ENCODE measurements at regions not wholly inside any gene's neighbourhood (a gene's known extent, or its start where the extent isn't known, plus 50 kb on each side); places are given as distances from the start of the nearest gene placed in this dataset.
A peak's percentile ranks its signal among the peaks of the same experiment; 100 is the strongest.

DNA sequence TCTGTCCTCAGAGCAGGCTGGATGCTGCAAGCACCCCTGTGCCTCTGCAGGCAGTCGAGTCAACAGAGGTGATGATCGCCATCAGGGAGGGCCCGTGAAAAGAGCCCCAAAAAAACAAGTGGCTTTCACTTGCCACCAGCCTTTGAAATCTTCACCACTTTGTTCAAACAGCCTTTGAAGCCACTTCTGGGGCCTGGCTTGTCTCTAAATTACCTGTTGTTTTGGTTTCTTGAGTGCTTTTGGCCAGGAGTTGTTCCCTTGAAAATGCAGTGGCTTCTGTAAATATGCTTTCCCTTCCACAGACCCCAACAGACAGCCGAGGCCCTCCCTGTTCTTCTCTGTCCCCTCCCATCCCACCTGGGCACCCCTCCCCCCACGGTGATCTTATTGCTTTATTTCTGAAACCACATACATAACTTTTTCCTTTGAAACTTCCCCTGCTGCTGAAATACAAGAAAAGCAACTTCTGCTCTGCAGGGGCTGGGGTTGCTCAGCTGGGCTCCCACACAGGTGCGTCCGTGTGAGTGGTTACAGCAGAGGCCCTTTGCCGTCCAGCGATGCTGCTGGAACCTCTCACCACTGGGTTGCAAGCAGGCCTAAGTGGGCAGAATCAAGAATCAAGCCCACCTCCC lies 283.8 kb upstream of the SHH start:
- DNase-seq (no peak), ATAC-seq (ENCODE audit: low read depth) (no peak)
- no peak overlapping the region for H2BK5ac ChIP-seq (ENCODE audit: low read depth, low read length, poor library complexity, severe bottlenecking)
- H3K36me3 ChIP-seq (ENCODE audit: control insufficient read depth, insufficient read depth, low read length) = no peaks in the 10 kb centered on the region
- dilution Hi-C loops (cut with HindIII; ENCODE audit: low sequenced_read_pairs, unreplicated experiment) (no loop called here), in situ Hi-C loops (cut with MboI; ENCODE audit: low sequenced_read_pairs) (no loop called here), intact Hi-C loops (cut with micrococcal nuclease) (no loop called here)
- H3K23ac ChIP-seq (ENCODE audit: low read depth, low read length) = no peak overlapping the region
- no TSS peak for BruUV-seq (replicated peaks)
- H3K4me3 ChIP-seq (ENCODE audit: insufficient read depth, low read depth, low read length) = no peak overlapping the region
- no peak overlapping the region for H2AK5ac ChIP-seq (ENCODE audit: low read depth, low read length)
- no peaks in the 10 kb centered on the region for H3K27me3 ChIP-seq (ENCODE audit: control insufficient read depth, insufficient read depth, low read length)
- H4K91ac ChIP-seq (ENCODE audit: insufficient read depth, low read depth, low read length) = no peak overlapping the region
- H3K4me1 ChIP-seq (ENCODE audit: control insufficient read depth, insufficient read depth, low read length) = no peaks in the 10 kb centered on the region
- CTCF ChIA-PET = no interaction called here
- H3K27ac ChIP-seq (ENCODE audit: insufficient read depth, low read length) = no peak overlapping the region
- WGBS, 2 experiments (ENCODE audit: extremely low coverage in 2 of 2, insufficient read length in 1 of 2) = 67% methylated on average over 5 of the region's 9 CpGs; no CpG with 5 or more reads in 1 of the 2 experiments
- H3K9me1 ChIP-seq (ENCODE audit: insufficient read depth, low read length) = no peaks in the 10 kb centered on the region
- no peak overlapping the region for H2AK9ac ChIP-seq (replicated peaks; ENCODE audit: low read depth, low read length, poor library complexity)
- H4K8ac ChIP-seq (ENCODE audit: low read depth in 2 of 2, low read length in 2 of 2) = no peak overlapping the region
- no peaks in the 10 kb centered on the region for H4K20me1 ChIP-seq (ENCODE audit: insufficient read depth, low read length)
- H3K9me3 ChIP-seq (ENCODE audit: control insufficient read depth, insufficient read depth, low read length) = peaks cover 50% of the 10 kb centered on the region
- POLR2A ChIA-PET (ENCODE audit: unreplicated experiment) = no interaction called here
- H3K56ac ChIP-seq (ENCODE audit: extremely low read depth, insufficient read depth, low read length) = no peak overlapping the region
- H3K79me1 ChIP-seq (ENCODE audit: low read depth in 1 of 2, low read length in 2 of 2) = no peaks in the 10 kb centered on the region
- H3K4me2 ChIP-seq (ENCODE audit: low read depth, low read length) = no peak overlapping the region
- H2AFZ ChIP-seq (replicated peaks; ENCODE audit: low read length, poor library complexity) = peak overlapping the region; percentile 43
- no peak overlapping the region for H3K18ac ChIP-seq (ENCODE audit: low read depth, low read length)
- H2BK15ac ChIP-seq (ENCODE audit: low read depth, low read length) = no peak overlapping the region
- no peak overlapping the region for H3K9ac ChIP-seq (ENCODE audit: low read depth, low read length)
- TF ChIP-seq, protein P1, sequence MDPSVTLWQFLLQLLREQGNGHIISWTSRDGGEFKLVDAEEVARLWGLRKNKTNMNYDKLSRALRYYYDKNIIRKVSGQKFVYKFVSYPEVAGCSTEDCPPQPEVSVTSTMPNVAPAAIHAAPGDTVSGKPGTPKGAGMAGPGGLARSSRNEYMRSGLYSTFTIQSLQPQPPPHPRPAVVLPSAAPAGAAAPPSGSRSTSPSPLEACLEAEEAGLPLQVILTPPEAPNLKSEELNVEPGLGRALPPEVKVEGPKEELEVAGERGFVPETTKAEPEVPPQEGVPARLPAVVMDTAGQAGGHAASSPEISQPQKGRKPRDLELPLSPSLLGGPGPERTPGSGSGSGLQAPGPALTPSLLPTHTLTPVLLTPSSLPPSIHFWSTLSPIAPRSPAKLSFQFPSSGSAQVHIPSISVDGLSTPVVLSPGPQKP (IDR thresholded peaks at IDR 0.05; ENCODE audit: borderline replicate concordance, low read depth, low read length) = no peak
- TF ChIP-seq NFE2L2 (IDR thresholded peaks at IDR 0.05; ENCODE audit: low read depth, low read length) (no peak), MXI1 (IDR thresholded peaks at IDR 0.05; ENCODE audit: borderline replicate concordance, low read depth, low read length) (no peak)
- TF ChIP-seq, protein P2, sequence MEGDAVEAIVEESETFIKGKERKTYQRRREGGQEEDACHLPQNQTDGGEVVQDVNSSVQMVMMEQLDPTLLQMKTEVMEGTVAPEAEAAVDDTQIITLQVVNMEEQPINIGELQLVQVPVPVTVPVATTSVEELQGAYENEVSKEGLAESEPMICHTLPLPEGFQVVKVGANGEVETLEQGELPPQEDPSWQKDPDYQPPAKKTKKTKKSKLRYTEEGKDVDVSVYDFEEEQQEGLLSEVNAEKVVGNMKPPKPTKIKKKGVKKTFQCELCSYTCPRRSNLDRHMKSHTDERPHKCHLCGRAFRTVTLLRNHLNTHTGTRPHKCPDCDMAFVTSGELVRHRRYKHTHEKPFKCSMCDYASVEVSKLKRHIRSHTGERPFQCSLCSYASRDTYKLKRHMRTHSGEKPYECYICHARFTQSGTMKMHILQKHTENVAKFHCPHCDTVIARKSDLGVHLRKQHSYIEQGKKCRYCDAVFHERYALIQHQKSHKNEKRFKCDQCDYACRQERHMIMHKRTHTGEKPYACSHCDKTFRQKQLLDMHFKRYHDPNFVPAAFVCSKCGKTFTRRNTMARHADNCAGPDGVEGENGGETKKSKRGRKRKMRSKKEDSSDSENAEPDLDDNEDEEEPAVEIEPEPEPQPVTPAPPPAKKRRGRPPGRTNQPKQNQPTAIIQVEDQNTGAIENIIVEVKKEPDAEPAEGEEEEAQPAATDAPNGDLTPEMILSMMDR (conservative IDR thresholded peaks at IDR 0.05; ENCODE audit: low read depth, low read length) = no peak
- no peak overlapping the region for H3K4ac ChIP-seq (ENCODE audit: low read depth, low read length)
- no peak overlapping the region for H2BK20ac ChIP-seq (ENCODE audit: low read depth, low read length)
- no peak overlapping the region for H4K5ac ChIP-seq (ENCODE audit: low read depth, low read length)
- no peak overlapping the region for H2BK120ac ChIP-seq (ENCODE audit: low read depth, low read length)
- H3K14ac ChIP-seq (replicated peaks; ENCODE audit: low read depth, low read length) = no peak overlapping the region
